GM19328 (cell line): ENCODE measurements at regions not wholly inside any gene's neighbourhood (a gene's known extent, or its start where the extent isn't known, plus 50 kb on each side); places are given as distances from the start of the nearest gene placed in this dataset.

ENCODE experiments used
- ATAC-seq: cut with Tn5 transposase; IDR thresholded peaks from one replicate; pipeline ENCODE4 v1.9.1; 2021; ENCODE audit warnings: mild to moderate bottlenecking, moderate library complexity; ENCODE audit not compliant: unreplicated experiment

- no peak for ATAC-seq
Observed at GRCh38 chr7:20267482-20267881, 50.3 kb upstream of the MACC1 start.

GRCh38 chr7:20268824-20269223 lies 51.6 kb upstream of the MACC1 start:
- no peak for ATAC-seq

- no peak for ATAC-seq
Observed at GRCh38 chr7:20269726-20270125, 52.5 kb upstream of the MACC1 start.

GRCh38 chr7:20270371-20270770 lies 53.2 kb upstream of the MACC1 start:
- no peak for ATAC-seq

- peak; percentile 93 for ATAC-seq
Observed at GRCh38 chr7:20270867-20271266, 53.7 kb upstream of the MACC1 start.

- no peak for ATAC-seq
Observed at GRCh38 chr7:20275637-20276036, 55.1 kb upstream of the ITGB8 start.

- no peak for ATAC-seq
Observed at GRCh38 chr7:20276705-20277472, 53.8 kb upstream of the ITGB8 start.

- ATAC-seq: no peak
Observed at GRCh38 chr7:20279979-20280378, 50.7 kb upstream of the ITGB8 start.

GRCh38 chr7:20280475-20281351 lies 50.0 kb upstream of the ITGB8 start:
- no peak for ATAC-seq
